Lower leg skin (tissue), 3 donors: ENCODE measurements at regions not wholly inside any gene's neighbourhood (a gene's known extent, or its start where the extent isn't known, plus 50 kb on each side); places are given as distances from the start of the nearest gene placed in this dataset.

Experiments used
- CTCF ChIP-seq, 3 donors: fragments of 450-650 bp; IDR thresholded peaks; one replicate each; pipeline ENCODE4 v1.5.1; 2016; ENCODE audit warnings: antibody characterized with exemption in 3 of 3, mild to moderate bottlenecking in 3 of 3, moderate library complexity in 2 of 3
- POLR2A ChIP-seq, 2 donors: fragments of 450-650 bp; IDR thresholded peaks; one replicate each; pipeline ENCODE4 v1.6.1; 2016 to 2017; ENCODE audit warnings: antibody characterized with exemption in 2 of 2, mild to moderate bottlenecking in 1 of 2, moderate library complexity in 1 of 2

GRCh38 chr12:4196805-4197420 lies 76.6 kb upstream of the CCND2 start:
- TF ChIP-seq CTCF (IDR thresholded peaks at IDR 0.05) (no peak), POLR2A (IDR thresholded peaks at IDR 0.05) (no peak)
